ENCODE measurements at regions not wholly inside any gene's neighbourhood (a gene's known extent, or its start where the extent isn't known, plus 50 kb on each side); places are given as distances from the start of the nearest gene placed in this dataset.

- TF ChIP-seq, protein P1, sequence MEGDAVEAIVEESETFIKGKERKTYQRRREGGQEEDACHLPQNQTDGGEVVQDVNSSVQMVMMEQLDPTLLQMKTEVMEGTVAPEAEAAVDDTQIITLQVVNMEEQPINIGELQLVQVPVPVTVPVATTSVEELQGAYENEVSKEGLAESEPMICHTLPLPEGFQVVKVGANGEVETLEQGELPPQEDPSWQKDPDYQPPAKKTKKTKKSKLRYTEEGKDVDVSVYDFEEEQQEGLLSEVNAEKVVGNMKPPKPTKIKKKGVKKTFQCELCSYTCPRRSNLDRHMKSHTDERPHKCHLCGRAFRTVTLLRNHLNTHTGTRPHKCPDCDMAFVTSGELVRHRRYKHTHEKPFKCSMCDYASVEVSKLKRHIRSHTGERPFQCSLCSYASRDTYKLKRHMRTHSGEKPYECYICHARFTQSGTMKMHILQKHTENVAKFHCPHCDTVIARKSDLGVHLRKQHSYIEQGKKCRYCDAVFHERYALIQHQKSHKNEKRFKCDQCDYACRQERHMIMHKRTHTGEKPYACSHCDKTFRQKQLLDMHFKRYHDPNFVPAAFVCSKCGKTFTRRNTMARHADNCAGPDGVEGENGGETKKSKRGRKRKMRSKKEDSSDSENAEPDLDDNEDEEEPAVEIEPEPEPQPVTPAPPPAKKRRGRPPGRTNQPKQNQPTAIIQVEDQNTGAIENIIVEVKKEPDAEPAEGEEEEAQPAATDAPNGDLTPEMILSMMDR (conservative IDR thresholded peaks at IDR 0.05; ENCODE audit: low read depth, low read length) = no peak
- no peak for TF ChIP-seq USF2 (IDR thresholded peaks at IDR 0.05; ENCODE audit: low read depth, low read length)
- no peak for TF ChIP-seq POLR2A (IDR thresholded peaks at IDR 0.05; ENCODE audit: low read depth, low read length)
Measured at GRCh38 chr3:88984256-88984655, 123.2 kb upstream of the EPHA3 start.

All from IMR-90 (cell line).